GM21825 (cell line): ENCODE measurements at regions not wholly inside any gene's neighbourhood (a gene's known extent, or its start where the extent isn't known, plus 50 kb on each side); places are given as distances from the start of the nearest gene placed in this dataset.

Source experiments
- ATAC-seq: cut with Tn5 transposase; IDR thresholded peaks from one replicate; pipeline ENCODE4 v1.9.1; 2021; ENCODE audit warnings: mild to moderate bottlenecking, moderate library complexity; ENCODE audit not compliant: unreplicated experiment

DNA sequence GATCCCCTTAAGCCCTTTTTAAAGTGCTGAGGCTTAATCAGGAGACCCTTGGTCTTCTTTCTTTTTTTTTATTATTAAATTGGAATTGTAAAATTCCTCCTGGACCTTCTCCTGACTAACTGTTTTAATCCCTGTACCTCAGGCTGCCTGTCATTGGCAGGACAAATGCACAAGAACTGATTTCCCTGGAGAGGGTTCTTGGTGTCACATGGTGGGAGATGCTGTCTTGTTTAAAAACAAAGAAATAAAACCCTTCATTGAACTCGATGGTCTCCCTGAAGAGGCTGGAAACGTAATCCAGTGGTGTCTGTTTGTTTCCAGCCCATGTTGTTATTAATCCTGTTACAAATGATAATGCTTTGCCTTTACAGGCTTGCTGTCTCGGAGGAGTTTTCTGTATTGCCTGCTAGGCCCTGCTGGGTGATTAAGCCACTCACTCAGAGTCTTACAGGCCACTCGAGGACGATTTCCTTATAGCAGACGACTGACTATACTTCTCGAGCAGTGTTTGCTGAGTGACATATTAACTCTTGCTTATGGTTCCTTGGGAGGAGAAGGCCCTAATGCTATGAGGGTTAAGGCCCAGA, 100.5 kb upstream of the MGAT5 start:
- ATAC-seq = no peak

DNA sequence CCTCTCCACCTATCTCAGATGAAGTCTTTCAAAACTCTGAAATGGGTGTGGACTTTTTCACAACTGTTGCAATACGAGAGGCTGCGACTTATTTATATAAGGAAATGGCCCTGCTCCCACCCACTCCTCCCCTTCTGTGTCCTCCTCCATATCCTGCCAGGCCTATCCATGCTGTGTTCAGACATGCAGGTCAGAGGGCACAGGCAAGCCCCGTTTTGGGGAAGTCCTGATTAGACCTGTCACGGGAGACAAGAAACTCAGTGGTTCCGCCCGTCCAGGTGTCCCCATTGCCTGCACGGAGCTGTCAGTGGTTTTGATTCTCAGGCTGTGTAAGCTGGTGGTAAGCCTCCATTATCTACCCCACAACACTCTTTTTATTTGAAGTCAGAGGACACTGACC, 99.6 kb upstream of the MGAT5 start:
- ATAC-seq = peak; percentile 67

- ATAC-seq = peak; percentile 88
Measured at GRCh38 chr2:134155134-134155533, 98.7 kb upstream of the MGAT5 start.

GRCh38 chr2:134158295-134158694, 95.6 kb upstream of the MGAT5 start:
- no peak for ATAC-seq

GRCh38 chr2:134161170-134161547, 92.7 kb upstream of the MGAT5 start:
- ATAC-seq = no peak

DNA sequence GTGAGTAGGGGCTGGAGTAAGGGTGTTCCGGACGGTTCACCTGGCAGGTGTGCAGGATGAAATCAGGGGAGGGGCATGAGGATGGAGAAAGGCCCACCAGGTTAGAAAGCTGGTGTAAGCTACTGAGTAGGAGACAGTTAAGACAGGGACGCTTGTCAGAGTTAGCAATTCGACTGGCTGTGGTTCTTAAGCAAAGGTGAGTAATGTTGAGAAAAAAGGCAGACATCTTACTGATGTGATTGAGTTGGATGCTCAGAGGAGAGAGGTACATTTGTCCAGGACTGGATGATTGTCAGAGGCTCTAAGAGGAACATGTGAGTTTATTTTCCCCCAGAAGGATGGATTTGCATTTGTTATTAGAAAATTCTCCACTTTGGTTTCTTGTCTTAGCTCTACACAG, 90.5 kb upstream of the MGAT5 start:
- no peak for ATAC-seq

- no peak for ATAC-seq
Measured at GRCh38 chr2:134164306-134164705, 89.6 kb upstream of the MGAT5 start.

DNA sequence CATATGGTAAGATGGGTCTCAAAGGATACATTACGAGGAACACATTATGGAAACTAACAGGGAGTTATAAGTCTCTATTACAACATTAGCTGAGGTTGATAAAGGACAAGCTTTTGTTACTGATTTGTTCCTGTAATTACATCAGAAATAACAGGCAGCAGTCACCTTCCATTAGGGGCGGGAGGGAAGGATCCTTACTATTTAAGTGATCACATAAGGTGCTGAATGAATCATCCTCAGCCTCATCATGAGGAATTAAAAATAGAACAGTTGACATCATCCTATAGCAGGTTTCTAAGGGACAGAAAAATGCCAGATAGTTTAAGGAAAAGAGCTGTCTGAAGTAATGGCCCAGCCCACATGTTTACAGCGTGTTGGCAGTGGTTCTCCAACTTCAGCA, 86.9 kb upstream of the MGAT5 start:
- no peak for ATAC-seq

DNA sequence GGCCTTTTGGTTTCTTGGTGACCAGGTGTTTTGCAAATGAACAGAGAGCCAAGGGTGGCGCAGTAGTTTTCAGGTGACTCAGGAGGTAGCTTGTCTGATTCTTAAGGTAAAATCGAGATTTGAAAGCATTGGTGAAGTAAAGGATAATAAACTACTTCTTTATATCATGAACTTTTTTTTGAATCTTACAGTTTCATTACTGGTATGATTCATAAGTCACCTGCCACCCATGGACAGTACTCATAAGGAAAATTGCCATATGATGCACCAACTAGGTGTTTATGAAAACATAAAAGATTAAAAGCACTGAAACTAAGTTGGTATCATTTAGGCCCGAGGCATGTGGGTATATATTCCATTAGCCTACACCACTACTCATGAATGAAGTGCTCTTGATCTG, 84.1 kb upstream of the MGAT5 start:
- ATAC-seq = peak; percentile 50

GRCh38 chr2:134170294-134170693, 83.6 kb upstream of the MGAT5 start:
- no peak for ATAC-seq

GRCh38 chr2:134170700-134171099, 83.2 kb upstream of the MGAT5 start:
- no peak for ATAC-seq

DNA sequence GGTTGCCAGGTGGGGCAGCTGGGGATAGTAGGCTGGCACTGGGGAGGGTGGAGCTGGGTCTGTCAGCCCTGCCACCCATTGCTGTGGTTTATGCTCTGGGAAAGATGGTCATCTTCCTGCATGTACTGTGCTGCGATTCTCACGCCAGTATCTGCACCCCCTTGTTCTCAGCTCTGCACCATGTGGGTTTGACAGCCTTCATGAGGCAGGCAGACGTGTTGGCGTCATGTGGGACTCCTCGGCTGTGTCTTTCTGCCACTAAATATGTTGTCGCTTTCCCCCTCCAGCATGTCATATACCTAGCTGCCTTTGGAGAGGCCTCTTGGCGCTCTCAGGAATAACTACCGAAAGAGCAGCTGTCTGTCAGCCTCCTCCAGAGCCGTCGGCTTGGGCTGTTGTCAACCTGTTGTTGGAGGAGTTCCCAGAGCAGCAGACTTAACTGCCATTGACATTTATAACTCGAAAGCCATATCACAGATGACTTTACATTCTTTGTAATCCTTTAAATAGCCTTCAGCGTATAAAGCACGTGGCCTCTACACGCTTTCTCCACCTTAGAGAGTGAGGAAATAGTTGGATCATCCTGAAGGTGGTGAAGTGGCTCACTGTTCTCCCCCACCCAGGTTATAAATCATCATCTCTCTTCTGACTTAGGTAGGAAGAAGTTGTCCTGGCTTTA, 80.4 kb upstream of the MGAT5 start:
- ATAC-seq = no peak

DNA sequence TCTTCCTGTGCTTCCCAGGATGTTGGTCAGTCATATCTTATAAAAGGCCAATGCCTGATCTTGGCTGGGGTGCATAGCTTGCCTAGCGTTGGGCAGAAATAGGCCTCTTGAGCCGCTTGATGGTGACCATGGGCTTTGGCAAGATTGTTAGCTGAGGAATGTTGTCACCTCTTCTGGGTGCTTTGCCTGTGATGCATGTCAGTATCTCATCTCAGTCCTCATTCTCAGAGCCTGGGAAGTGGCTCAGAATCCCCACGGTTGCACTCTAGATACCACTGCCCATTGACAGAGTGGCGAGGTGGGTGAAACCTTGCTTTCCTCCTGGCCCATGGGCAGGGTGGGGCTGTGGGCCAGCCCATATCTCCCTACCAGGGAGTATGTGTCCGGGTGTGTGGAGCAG, 79.2 kb upstream of the MGAT5 start:
- ATAC-seq = no peak

- no peak for ATAC-seq
Measured at GRCh38 chr2:134175834-134176233, 78.0 kb upstream of the MGAT5 start.

GRCh38 chr2:134177351-134177931, 76.4 kb upstream of the MGAT5 start:
- no peak for ATAC-seq

- peak; percentile 57 for ATAC-seq
Measured at GRCh38 chr2:134178138-134178877, 75.6 kb upstream of the MGAT5 start.

- ATAC-seq = peak; percentile 73
Measured at GRCh38 chr2:134181219-134181618, 72.7 kb upstream of the MGAT5 start.

- ATAC-seq = no peak
Measured at GRCh38 chr2:134183679-134184078, 70.2 kb upstream of the MGAT5 start.

DNA sequence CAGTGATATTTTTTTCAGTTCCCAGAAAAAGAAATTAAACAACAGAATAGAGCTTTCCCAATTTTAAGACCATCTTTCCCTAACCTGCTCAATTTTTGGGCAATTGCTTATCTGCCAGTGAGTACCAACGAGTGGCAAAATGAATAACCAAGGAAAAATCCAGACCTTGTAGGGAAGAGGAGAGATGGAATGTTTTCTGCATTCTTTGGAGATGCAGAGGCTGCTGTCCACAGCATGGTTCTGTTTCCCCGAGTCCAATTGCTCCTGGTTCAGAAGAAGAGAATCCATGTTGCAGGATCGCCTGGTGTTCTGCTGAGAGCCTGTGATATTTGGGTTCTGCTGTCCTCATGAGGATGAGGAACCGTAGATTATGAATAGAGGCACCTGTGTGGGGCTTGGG, 68.2 kb upstream of the MGAT5 start:
- no peak for ATAC-seq

DNA sequence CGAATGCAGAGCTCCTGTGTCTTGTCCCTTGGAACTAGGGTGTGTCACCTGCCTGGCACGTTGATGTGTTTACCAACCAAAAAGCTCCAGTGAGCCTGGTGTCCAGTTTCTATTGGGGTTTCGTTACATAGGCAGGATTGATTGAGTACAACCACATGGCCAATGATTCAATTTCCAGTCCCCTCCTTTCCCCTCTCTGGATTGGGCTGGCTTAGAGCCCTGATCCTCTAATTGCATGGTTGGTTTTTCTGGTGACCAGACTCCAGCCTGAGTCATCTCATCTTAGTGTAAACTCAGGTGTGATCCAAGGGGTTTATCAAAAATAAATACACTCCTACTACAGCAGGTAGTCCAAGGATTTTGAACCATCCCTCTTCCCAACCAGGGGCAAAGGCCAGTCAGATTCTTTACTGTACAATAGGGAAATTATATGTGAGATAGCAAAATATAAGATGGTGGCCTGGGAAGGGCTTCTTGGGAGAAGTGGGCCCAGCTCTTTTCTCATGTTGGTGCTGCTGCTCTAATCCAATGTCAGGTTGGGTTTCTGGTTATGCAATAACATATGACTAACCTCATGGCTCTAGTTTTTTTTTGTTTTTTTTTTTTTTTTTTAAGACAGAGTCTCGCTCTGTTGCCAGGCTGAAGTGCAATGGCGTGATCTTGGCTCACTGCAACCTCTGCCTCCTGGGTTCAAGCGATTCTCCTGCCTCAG, 64.7 kb upstream of the MGAT5 start:
- ATAC-seq = no peak

DNA sequence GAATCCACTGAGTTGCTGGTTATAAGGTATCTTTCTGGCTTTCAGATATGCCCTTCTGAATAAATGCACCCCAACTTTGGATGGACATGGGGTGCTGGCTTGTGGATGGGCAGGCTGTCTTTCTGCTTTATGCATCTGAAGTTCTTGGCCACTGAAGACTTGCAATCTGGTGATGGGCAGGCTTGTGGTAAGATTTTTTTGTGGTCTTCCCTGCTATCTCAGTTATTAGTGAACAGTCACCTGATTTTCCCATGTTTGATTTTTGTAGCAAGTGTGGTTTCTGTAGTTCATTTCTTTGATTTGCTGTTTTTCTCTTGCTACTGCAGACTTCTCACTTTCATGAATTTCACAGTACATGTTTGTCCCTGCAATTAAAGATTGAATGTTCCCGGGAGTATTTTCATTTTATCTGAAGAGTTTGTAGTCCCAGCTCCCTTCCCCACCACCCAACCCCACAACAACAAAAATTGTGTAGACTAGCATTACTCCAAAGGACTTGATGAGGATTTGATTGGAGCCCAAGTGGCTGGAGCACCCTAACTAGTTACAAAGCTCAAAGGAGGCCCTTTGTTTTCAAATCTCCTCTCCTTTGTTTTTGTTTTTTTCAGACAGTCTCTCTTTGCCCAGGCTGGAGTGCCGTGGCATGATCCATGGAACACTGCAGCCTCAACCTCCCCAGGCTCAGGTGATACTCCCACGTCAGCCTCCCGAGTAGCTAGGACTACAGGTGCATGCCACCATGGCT, 63.6 kb upstream of the MGAT5 start:
- ATAC-seq = no peak
